ENCODE measurements at regions not wholly inside any gene's neighbourhood (a gene's known extent, or its start where the extent isn't known, plus 50 kb on each side); places are given as distances from the start of the nearest gene placed in this dataset.
"Not testable (repeated sequence)": the region's sequence is repeated elsewhere in the genome, so short reads cannot be mapped to it uniquely, and the experiment has no call there.

GRCh38 chrX:121754301-121754700 lies 706.9 kb downstream of the GLUD2 start:
- Histone ChIP-seq H3K9me3 (ENCODE audit: control insufficient read depth, insufficient read depth, low read length) (no peaks in the 10 kb centered on the region), H3K27me3 (ENCODE audit: control insufficient read depth, insufficient read depth, low read length) (no peaks in the 10 kb centered on the region), H3K4me1 (ENCODE audit: control insufficient read depth, insufficient read depth, low read length) (no peaks in the 10 kb centered on the region), H3K4me3 (ENCODE audit: low read depth, low read length) (no peak overlapping the region), H3K36me3 (ENCODE audit: control insufficient read depth, insufficient read depth, low read length) (no peaks in the 10 kb centered on the region), H3K9ac (ENCODE audit: low read depth, low read length) (no peak overlapping the region)

- Histone ChIP-seq H3K9ac (ENCODE audit: low read depth, low read length) (no peak overlapping the region), H3K9me3 (ENCODE audit: control insufficient read depth, insufficient read depth, low read length) (no peaks in the 10 kb centered on the region), H3K4me3 (ENCODE audit: low read depth, low read length) (no peak overlapping the region), H3K27me3 (ENCODE audit: control insufficient read depth, insufficient read depth, low read length) (no peaks in the 10 kb centered on the region), H3K4me1 (ENCODE audit: control insufficient read depth, insufficient read depth, low read length) (no peaks in the 10 kb centered on the region), H3K36me3 (ENCODE audit: control insufficient read depth, insufficient read depth, low read length) (no peaks in the 10 kb centered on the region)
These were observed 708.1 kb downstream of the GLUD2 start for GRCh38 chrX:121755541-121755940.

DNA sequence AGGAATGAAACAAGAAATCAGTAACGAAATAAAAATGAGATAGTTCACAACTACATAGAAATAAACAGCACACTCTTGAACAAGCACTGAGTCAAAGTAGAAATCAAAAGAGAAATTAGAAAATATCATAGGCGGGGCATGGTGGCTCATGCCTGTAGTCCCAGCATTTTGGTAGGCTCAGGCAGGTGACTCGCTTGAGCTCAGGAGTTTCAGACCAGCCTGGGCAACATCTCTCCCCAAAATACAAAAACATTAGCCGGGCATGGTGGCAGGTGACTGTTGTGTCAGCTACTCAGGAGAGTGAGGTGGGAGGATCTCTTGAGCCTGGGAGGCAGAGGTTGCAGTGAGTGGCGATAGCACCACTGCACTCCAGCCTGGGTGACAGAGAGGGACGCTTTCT lies 714.4 kb downstream of the GLUD2 start:
- Histone ChIP-seq H3K36me3 (ENCODE audit: control insufficient read depth, insufficient read depth, low read length) (no peaks in the 10 kb centered on the region), H3K4me1 (ENCODE audit: control insufficient read depth, insufficient read depth, low read length) (no peaks in the 10 kb centered on the region), H3K9ac (ENCODE audit: low read depth, low read length) (no peak overlapping the region), H3K4me3 (ENCODE audit: low read depth, low read length) (no peak overlapping the region), H3K9me3 (ENCODE audit: control insufficient read depth, insufficient read depth, low read length) (no peaks in the 10 kb centered on the region), H3K27me3 (ENCODE audit: control insufficient read depth, insufficient read depth, low read length) (no peaks in the 10 kb centered on the region)

GRCh38 chrX:121763671-121764070 lies 716.3 kb downstream of the GLUD2 start:
- Histone ChIP-seq H3K27me3 (ENCODE audit: control insufficient read depth, insufficient read depth, low read length) (no peaks in the 10 kb centered on the region), H3K4me3 (ENCODE audit: low read depth, low read length) (no peak overlapping the region), H3K4me1 (ENCODE audit: control insufficient read depth, insufficient read depth, low read length) (no peaks in the 10 kb centered on the region), H3K9ac (ENCODE audit: low read depth, low read length) (no peak overlapping the region), H3K9me3 (ENCODE audit: control insufficient read depth, insufficient read depth, low read length) (no peaks in the 10 kb centered on the region), H3K36me3 (ENCODE audit: control insufficient read depth, insufficient read depth, low read length) (no peaks in the 10 kb centered on the region)

DNA sequence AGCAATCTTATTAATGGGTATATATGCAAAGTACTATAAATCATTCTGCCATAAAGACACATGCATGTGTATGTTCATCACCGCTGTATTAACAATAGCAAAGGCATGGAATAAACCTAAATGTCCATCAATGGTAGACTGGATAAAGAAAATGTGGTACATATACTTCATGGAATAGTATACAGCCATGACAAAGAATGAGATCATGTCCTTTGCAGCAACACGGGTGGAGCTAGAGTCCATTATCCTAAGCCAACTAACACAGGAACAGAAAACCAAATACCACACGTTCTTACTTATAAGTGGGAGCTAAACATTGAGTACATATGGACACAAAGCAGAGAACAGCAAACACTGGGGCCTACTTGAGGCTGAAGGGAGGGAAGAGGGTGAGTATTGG lies 720.8 kb downstream of the GLUD2 start:
- not testable (repeated sequence) for H3K9me3 ChIP-seq (ENCODE audit: control insufficient read depth, insufficient read depth, low read length); H3K9ac ChIP-seq (ENCODE audit: low read depth, low read length); H3K36me3 ChIP-seq (ENCODE audit: control insufficient read depth, insufficient read depth, low read length); H3K27me3 ChIP-seq (ENCODE audit: control insufficient read depth, insufficient read depth, low read length); H3K4me1 ChIP-seq (ENCODE audit: control insufficient read depth, insufficient read depth, low read length); H3K4me3 ChIP-seq (ENCODE audit: low read depth, low read length)

DNA sequence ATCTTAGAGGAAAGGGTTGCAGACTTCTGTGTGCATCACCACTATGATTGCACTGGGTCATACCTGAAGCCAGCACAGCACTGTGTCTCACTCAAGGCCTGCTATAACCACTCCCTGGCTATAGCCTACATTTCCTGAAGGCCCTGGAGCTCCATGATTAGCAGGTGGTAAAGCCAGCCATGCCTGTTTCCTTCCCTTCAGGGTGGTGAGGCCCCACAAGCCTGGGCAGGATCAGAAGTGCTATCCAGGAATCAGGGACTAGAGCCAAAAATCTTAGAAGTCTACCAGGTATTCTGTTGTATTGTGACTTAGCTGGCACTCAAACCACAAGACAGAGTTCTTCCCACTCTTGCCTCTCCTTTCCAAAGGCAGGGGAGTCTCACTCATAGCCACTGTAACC lies 734.6 kb downstream of the GLUD2 start:
- no peaks in the 10 kb centered on the region for H3K4me1 ChIP-seq (ENCODE audit: control insufficient read depth, insufficient read depth, low read length)
- H3K9ac ChIP-seq (ENCODE audit: low read depth, low read length), result no peak overlapping the region
- no peaks in the 10 kb centered on the region for H3K9me3 ChIP-seq (ENCODE audit: control insufficient read depth, insufficient read depth, low read length)
- H3K4me3 ChIP-seq (ENCODE audit: low read depth, low read length), result no peak overlapping the region
- no peaks in the 10 kb centered on the region for H3K36me3 ChIP-seq (ENCODE audit: control insufficient read depth, insufficient read depth, low read length)
- H3K27me3 ChIP-seq (ENCODE audit: control insufficient read depth, insufficient read depth, low read length), result no peaks in the 10 kb centered on the region

DNA sequence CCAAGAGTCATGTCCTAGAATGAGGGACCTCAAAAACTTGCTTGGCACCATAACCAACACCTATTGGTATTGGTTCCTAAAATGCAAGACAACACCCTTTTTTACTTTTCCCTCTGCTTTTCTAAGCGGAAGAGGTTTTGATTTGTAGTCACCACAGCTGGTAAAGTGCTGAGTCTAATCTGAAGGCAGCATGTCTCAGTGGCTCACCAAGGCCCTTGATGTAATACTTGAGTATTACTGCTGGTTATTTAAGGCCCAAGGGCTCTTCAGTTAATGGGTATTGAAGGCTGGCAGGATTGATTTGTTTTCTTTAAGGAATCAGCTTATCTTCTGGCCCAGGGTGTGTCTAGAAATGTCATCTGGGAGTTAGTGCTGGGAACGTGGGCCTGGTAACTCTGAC lies 735.1 kb downstream of the GLUD2 start:
- no peaks in the 10 kb centered on the region for H3K27me3 ChIP-seq (ENCODE audit: control insufficient read depth, insufficient read depth, low read length)
- no peaks in the 10 kb centered on the region for H3K36me3 ChIP-seq (ENCODE audit: control insufficient read depth, insufficient read depth, low read length)
- H3K4me3 ChIP-seq (ENCODE audit: low read depth, low read length), result no peak overlapping the region
- H3K9ac ChIP-seq (ENCODE audit: low read depth, low read length), result no peak overlapping the region
- H3K9me3 ChIP-seq (ENCODE audit: control insufficient read depth, insufficient read depth, low read length), result no peaks in the 10 kb centered on the region
- H3K4me1 ChIP-seq (ENCODE audit: control insufficient read depth, insufficient read depth, low read length), result no peaks in the 10 kb centered on the region

GRCh38 chrX:121782976-121783375 lies 735.6 kb downstream of the GLUD2 start:
- Histone ChIP-seq H3K4me3 (ENCODE audit: low read depth, low read length) (no peak overlapping the region), H3K9ac (ENCODE audit: low read depth, low read length) (no peak overlapping the region), H3K9me3 (ENCODE audit: control insufficient read depth, insufficient read depth, low read length) (no peaks in the 10 kb centered on the region), H3K36me3 (ENCODE audit: control insufficient read depth, insufficient read depth, low read length) (no peaks in the 10 kb centered on the region), H3K4me1 (ENCODE audit: control insufficient read depth, insufficient read depth, low read length) (no peaks in the 10 kb centered on the region), H3K27me3 (ENCODE audit: control insufficient read depth, insufficient read depth, low read length) (no peaks in the 10 kb centered on the region)

DNA sequence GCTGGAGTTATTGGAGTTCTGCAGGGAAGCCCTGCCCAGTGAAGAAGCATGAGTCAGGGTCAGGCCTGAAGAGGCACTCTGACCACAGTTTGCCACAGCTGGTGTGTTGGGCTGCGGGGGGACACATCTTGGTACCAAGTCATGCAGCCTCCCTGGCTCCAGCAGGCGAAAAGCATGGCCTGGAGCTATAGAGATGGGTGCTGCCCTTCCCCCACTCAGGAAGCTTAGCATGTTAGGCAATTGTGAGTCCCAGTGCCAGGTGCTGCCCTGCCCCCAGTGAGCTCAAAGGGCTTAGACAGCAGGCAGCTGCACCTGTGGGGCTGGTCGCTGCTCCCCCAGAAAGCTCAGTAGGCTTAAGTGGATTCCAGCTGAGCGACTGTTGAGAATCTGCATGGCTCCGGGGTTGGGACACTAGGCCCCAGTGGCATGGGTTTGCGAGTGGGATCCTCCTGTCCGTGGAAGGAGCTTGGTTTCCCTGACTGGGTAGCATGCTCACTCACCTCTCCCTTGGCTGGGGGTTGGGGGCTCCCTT lies 755.5 kb downstream of the GLUD2 start:
- Histone ChIP-seq H3K9ac (ENCODE audit: low read depth, low read length) (no peak overlapping the region), H3K27me3 (ENCODE audit: control insufficient read depth, insufficient read depth, low read length) (no peaks in the 10 kb centered on the region), H3K36me3 (ENCODE audit: control insufficient read depth, insufficient read depth, low read length) (no peaks in the 10 kb centered on the region)

GRCh38 chrX:121823406-121823805 lies 776.0 kb downstream of the GLUD2 start:
- no peaks in the 10 kb centered on the region for H3K4me1 ChIP-seq (ENCODE audit: control insufficient read depth, insufficient read depth, low read length)
- no peak overlapping the region for H3K4me3 ChIP-seq (ENCODE audit: low read depth, low read length)
- H3K36me3 ChIP-seq (ENCODE audit: control insufficient read depth, insufficient read depth, low read length), result no peaks in the 10 kb centered on the region
- H3K9me3 ChIP-seq (ENCODE audit: control insufficient read depth, insufficient read depth, low read length), result no peaks in the 10 kb centered on the region
- no peak overlapping the region for H3K9ac ChIP-seq (ENCODE audit: low read depth, low read length)
- no peaks in the 10 kb centered on the region for H3K27me3 ChIP-seq (ENCODE audit: control insufficient read depth, insufficient read depth, low read length)

More for the DNA sequence above, 755.5 kb downstream of the GLUD2 start:
- no peaks in the 10 kb centered on the region for H3K9me3 ChIP-seq (ENCODE audit: control insufficient read depth, insufficient read depth, low read length)
- H3K4me3 ChIP-seq (ENCODE audit: low read depth, low read length), result no peak overlapping the region
- no peaks in the 10 kb centered on the region for H3K4me1 ChIP-seq (ENCODE audit: control insufficient read depth, insufficient read depth, low read length)

- no peaks in the 10 kb centered on the region for H3K36me3 ChIP-seq (ENCODE audit: control insufficient read depth, insufficient read depth, low read length)
- no peak overlapping the region for H3K4me3 ChIP-seq (ENCODE audit: low read depth, low read length)
- H3K9ac ChIP-seq (ENCODE audit: low read depth, low read length), result no peak overlapping the region
- H3K27me3 ChIP-seq (ENCODE audit: control insufficient read depth, insufficient read depth, low read length), result no peaks in the 10 kb centered on the region
- H3K9me3 ChIP-seq (ENCODE audit: control insufficient read depth, insufficient read depth, low read length), result no peaks in the 10 kb centered on the region
- H3K4me1 ChIP-seq (ENCODE audit: control insufficient read depth, insufficient read depth, low read length), result no peaks in the 10 kb centered on the region
These were observed 784.2 kb downstream of the GLUD2 start for GRCh38 chrX:121831601-121832000.

DNA sequence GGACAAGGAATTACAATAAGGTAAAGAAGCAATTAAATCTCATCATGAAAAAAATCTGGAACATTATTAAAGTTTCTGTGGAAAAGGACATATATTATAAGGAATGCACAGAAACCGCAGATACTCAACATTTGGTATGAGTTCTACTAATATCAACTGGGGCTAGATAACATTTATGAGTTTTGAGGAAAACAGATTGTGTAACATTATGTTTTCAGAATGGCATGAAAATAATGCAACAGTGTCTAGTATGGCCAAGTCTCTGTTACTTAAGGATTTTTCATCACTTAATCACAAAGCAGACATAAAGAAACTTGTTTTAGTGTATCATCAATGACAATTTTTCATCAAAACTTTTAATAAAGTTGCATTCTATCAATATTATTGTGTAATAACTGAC lies 785.0 kb downstream of the GLUD2 start:
- no peak overlapping the region for H3K4me3 ChIP-seq (ENCODE audit: low read depth, low read length)
- no peaks in the 10 kb centered on the region for H3K9me3 ChIP-seq (ENCODE audit: control insufficient read depth, insufficient read depth, low read length)
- no peaks in the 10 kb centered on the region for H3K27me3 ChIP-seq (ENCODE audit: control insufficient read depth, insufficient read depth, low read length)
- no peak overlapping the region for H3K9ac ChIP-seq (ENCODE audit: low read depth, low read length)
- H3K36me3 ChIP-seq (ENCODE audit: control insufficient read depth, insufficient read depth, low read length), result no peaks in the 10 kb centered on the region
- no peaks in the 10 kb centered on the region for H3K4me1 ChIP-seq (ENCODE audit: control insufficient read depth, insufficient read depth, low read length)

GRCh38 chrX:121836000-121836399 lies 788.6 kb downstream of the GLUD2 start:
- H3K4me1 ChIP-seq (ENCODE audit: control insufficient read depth, insufficient read depth, low read length), result no peaks in the 10 kb centered on the region
- H3K36me3 ChIP-seq (ENCODE audit: control insufficient read depth, insufficient read depth, low read length), result no peaks in the 10 kb centered on the region
- H3K9me3 ChIP-seq (ENCODE audit: control insufficient read depth, insufficient read depth, low read length), result no peaks in the 10 kb centered on the region
- no peaks in the 10 kb centered on the region for H3K27me3 ChIP-seq (ENCODE audit: control insufficient read depth, insufficient read depth, low read length)
- H3K9ac ChIP-seq (ENCODE audit: low read depth, low read length), result no peak overlapping the region
- no peak overlapping the region for H3K4me3 ChIP-seq (ENCODE audit: low read depth, low read length)
